NT2/D1 (cell line): ENCODE measurements at regions not wholly inside any gene's neighbourhood (a gene's known extent, or its start where the extent isn't known, plus 50 kb on each side); places are given as distances from the start of the nearest gene placed in this dataset.

ENCODE experiments used
- SUZ12 ChIP-seq: IDR thresholded peaks from 2 replicates; pipeline ENCODE4 v1.6.1; 2011; ENCODE audit not compliant: insufficient read length, insufficient read depth; ENCODE audit errors: extremely low read depth
- YY1 ChIP-seq: IDR thresholded peaks from 2 replicates; pipeline ENCODE4 v1.6.1; 2011; ENCODE audit not compliant: insufficient read length, insufficient read depth
- ZNF274 ChIP-seq: IDR thresholded peaks from 2 replicates; pipeline ENCODE4 v1.6.1; 2011; ENCODE audit warnings: mild to moderate bottlenecking, low read depth, low read length

GRCh38 chr2:184534986-184535385 is 63.3 kb upstream of the ZNF804A start:
- TF ChIP-seq YY1 (no peak), ZNF274 (no peak), SUZ12 (no peak)
